LNCaP clone FGC (cell line): ENCODE measurements at regions not wholly inside any gene's neighbourhood (a gene's known extent, or its start where the extent isn't known, plus 50 kb on each side); places are given as distances from the start of the nearest gene placed in this dataset.
A peak's percentile ranks its signal among the peaks of the same experiment; 100 is the strongest.
"Not testable (repeated sequence)": the region's sequence is repeated elsewhere in the genome, so short reads cannot be mapped to it uniquely, and the experiment has no call there.

Experiments used
- DNase-seq: peaks from one replicate; pipeline ENCODE4 v3.0.0-alpha.2; 2011; ENCODE audit warnings: low read depth
- H3K4me3 ChIP-seq: 2 replicates; pipeline ENCODE4 v1.5.1; 2011; ENCODE audit warnings: mild to moderate bottlenecking, low read depth, low read length, control low read depth
- TF ChIP-seq, protein P1 (sequence below): IDR thresholded peaks from 2 replicates; pipeline ENCODE4 v1.5.1; 2012; ENCODE audit warnings: mild to moderate bottlenecking; ENCODE audit not compliant: control insufficient read depth, insufficient read depth; ENCODE audit errors: extremely low read depth

DNA sequence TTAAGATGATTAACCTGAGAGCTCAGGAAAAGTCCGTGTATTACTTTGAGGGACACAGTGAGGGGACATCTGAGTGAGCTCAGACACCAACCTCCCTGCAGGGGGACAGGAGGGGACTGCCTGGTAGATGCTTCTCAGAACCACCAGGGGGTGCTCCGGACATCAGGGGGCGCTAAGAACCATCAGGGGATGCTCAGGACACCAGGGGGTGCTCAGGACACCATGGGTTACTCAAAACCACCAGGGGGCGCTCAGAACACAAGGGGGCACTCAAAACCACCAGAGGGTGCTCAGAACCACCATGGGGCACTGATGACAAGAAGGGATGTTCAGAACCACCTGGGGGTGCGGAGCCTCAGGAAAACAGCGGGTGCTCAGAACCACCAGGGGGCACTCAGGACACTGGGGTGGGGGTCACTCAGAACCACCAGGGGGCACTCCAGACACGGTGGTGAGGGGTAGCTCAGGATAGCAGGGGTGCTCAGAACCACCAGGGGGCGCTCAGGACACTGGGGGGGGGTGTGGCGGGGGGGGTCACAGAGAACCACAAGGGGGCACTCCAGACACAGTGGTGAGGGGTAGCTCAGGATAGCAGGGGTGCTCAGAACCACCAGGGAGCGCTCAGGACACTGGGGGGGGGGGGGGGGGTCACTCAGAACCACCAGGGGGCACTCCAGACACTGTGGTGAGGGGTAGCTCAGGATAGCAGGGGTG is 165.3 kb downstream of the ZNF267 start:
- not testable (repeated sequence) for DNase-seq, H3K4me3 ChIP-seq
- TF ChIP-seq, protein P1, sequence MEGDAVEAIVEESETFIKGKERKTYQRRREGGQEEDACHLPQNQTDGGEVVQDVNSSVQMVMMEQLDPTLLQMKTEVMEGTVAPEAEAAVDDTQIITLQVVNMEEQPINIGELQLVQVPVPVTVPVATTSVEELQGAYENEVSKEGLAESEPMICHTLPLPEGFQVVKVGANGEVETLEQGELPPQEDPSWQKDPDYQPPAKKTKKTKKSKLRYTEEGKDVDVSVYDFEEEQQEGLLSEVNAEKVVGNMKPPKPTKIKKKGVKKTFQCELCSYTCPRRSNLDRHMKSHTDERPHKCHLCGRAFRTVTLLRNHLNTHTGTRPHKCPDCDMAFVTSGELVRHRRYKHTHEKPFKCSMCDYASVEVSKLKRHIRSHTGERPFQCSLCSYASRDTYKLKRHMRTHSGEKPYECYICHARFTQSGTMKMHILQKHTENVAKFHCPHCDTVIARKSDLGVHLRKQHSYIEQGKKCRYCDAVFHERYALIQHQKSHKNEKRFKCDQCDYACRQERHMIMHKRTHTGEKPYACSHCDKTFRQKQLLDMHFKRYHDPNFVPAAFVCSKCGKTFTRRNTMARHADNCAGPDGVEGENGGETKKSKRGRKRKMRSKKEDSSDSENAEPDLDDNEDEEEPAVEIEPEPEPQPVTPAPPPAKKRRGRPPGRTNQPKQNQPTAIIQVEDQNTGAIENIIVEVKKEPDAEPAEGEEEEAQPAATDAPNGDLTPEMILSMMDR, result peak; percentile 29

DNA sequence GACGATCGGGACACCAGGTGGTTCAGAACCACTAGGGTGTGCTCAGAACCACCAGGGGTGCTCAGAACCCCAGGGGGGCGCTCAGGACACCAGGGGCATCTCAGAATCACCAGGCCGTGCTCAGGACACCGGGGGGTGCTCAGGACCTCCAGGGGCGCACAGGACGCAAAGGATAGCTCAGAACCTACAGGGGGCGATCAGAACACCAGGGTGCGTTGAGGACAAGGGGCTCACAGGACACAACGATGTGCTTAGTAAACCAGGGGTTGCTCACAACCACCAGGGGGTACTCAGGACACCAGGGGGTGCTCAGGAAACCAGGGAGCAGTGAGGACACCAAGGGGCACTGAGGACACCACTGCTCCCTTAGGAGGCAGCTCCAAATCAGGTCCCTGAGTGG is 166.3 kb downstream of the ZNF267 start:
- not testable (repeated sequence) for H3K4me3 ChIP-seq, DNase-seq

DNA sequence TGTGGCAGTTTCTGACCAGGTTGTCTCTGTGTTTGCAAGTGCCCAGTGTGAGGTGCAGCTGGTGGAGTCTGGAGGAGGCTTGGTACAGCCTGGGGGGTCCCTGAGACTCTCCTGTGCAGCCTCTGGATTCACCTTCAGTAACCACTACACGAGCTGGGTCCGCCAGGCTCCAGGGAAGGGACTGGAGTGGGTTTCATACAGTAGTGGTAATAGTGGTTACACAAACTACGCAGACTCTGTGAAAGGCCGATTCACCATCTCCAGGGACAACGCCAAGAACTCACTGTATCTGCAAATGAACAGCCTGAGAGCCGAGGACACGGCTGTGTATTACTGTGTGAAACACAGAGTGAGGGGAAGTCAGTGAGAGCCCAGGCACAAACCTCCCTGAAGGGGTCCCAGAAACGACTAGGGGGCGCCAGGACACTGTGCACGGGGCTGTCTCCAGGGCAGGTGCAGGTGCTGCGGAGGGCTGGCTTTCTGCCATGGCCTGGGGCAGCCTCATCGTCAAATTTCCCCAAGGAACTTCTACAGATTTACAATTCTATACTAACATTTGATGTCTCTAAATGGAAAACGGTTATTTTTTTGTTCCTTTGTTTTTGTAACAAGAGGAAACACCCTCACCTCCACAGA is 187.0 kb upstream of the TP53TG3D start:
- TF ChIP-seq, protein P1, result peak; percentile 28; the same call in 1 of the 2 replicates
- not testable (repeated sequence) for H3K4me3 ChIP-seq, DNase-seq

DNA sequence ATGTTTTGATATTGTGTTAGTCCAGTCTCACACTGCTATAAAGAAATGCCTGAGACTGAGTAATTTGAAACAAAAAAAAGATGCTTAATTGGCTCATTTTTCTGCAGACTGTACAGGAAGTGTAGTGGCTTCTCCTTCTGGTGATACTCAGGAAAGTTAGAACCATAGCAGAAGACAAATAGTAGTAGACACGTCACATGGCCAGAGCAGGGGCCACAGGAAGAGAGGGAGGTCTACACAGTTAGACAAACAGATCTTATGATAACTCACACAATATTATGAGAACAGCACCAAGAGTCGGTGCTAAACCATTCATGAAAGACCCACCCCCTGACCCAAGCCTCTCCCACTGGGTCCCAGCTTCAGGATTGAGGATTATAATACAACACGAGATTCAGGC is 181.5 kb upstream of the TP53TG3D start:
- DNase-seq, H3K4me3 ChIP-seq: not testable (repeated sequence)

DNA sequence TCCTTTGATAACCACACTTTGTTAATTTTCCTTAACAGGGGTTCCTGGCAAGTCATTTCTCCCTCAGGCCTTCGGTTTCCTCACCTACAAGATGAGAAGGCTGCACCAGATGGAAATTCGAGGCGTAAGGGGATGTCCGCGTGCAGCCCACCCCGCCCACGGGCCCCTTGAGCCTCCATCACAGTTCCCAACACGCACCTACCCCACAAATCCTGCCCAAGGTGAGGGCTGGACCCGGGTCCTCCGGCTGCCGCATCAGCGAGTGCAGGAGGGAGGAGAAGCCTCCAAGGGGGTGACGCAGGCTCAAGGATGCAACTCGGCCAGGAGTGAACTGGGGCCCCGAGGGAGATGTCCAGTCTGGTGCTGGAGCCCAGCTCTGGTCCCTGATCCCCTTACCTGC is 169.2 kb upstream of the TP53TG3D start:
- H3K4me3 ChIP-seq, DNase-seq: not testable (repeated sequence)

DNA sequence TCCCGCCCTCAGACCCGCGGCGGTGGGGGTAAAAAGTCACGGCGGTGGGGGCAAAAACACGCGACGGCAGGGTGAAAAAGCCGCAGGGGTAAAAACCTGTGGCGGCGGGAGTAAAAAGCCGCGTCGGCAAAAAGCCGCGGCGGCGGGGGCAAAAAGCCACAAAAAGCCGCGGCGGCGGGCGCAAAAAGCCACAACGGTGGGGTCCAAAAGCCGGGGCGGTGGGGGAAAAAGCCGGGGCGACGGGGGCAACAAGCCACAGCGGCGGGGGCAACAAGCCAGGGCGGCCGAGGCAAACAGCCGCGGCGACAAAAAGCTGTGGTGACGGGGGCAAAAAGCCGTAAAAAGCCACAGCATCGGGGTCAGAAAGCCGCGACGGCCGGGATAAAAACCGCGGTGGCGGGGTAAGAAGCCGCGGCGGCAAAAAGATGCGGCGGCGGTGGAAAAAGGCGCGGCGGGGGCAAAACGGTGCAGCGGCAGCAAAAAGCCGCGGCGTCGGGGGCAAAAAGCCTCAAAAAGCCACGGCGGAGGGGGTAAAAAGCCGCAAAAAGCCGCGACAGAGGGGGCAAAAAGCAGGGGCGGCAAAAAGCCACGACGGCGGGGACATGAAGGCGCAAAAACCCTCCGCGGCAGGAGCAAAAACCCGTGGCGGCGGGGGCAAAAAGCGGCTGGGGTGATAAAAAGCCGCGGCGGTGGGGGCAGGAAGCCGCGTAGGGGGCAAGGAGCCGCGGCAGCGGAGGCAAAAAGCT is 168.3 kb upstream of the TP53TG3D start:
- H3K4me3 ChIP-seq, result peak overlapping the region; percentile 38
- DNase-seq, result not testable (repeated sequence)

DNA sequence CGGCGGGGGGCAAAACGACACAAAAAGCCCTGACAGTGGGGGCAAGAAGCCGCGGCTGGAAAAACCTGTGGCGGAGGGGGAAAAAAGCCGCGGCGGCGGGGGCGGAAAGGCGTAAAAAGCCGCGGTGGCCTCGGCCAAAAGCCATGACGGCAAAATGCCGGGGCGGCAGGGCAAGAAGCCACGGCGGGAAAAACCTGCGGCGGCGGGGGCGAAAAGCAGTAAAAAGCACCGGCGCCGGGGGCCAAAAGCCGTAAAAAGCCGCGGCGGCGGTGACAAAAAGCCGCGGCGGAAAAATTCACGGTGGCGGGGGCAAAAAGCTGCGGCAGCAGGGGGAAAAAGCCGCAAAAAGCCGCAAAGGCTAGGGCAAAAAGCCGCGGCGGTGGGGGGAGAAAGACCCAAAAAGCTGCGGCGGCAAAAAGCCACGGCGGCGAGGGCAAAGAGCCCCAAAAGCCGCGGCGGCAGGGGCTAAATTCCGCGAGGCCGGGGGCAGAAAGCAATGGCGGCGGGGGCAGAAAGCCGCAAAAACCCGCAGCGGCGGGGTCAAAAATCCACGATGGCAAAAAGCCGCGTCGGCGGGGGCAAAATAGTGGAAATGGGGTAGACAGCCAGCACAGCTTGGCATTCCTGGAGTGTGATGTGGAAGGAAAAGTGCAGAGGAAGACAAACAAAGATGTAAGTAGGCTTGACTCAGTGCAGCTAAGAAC is 167.5 kb upstream of the TP53TG3D start:
- DNase-seq, result not testable (repeated sequence)
- peak overlapping the region; percentile 38 for H3K4me3 ChIP-seq

DNA sequence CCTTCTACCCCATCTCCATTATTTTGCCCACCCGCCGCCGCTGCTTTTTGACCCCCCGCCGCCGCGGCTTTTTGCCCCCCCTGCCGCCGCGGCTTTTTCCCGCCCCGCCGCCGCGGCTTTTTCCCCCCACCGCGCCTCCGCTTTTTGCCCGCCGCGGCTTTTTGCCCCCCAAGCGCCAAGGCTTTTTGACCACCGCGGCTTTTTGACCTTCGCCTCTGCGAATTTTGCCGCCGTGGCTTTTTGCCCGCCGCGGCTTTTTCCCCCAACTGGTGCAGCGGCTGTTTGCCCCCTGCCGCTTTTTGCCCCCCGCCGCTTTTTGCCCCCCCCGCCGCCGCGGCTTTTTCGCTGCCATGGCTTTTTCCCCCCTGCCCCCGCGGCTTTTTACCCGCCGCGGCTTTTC is 137.5 kb upstream of the TP53TG3D start:
- not testable (repeated sequence) for DNase-seq
- H3K4me3 ChIP-seq, result peak overlapping the region; percentile 53; the same call in 1 of the 2 replicates

DNA sequence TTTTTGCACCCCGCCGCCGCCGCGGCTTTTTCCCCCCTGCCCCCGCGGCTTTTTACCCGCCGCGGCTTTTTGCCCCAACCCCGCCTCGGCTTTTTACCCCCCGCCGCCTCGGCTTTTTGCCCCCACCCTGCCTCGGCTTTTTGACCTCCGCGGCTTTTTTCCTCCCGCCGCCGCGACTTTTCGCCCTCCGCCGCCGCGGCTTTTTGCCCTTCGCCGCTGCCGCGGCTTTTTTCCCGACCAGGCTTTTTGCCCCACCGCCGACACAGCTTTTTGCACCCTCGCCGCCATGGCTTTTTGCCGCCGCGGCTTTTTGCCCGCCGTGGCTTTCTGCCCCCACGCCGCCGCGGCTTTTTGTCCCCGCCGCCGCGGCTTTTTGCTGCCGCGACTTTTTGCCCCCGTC is 137.0 kb upstream of the TP53TG3D start:
- TF ChIP-seq, protein P1, result no peak
- peak overlapping the region; percentile 53 for H3K4me3 ChIP-seq
- DNase-seq, result no peak

DNA sequence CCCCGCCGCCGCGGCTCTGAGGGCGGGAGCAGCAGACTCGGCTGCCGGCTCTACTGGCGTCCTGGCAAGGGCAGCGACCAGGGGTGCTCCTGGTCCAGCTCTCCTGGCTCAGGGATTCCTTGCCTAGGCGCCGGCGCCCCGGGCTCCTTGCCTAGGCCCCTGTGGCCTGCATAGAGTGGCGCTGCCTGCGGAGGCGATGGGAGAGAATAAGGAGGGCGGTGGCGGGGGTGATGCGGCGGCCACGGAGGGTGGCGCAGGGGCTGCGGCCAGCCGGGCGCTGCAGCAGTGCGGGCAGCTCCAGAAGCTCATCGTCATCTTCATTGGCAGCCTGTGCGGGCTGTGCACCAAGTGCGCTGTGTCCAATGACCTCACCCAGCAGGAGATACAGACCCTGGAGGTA is 136.6 kb upstream of the TP53TG3D start:
- peak overlapping the region; percentile 53 for H3K4me3 ChIP-seq
- not testable (repeated sequence) for DNase-seq

DNA sequence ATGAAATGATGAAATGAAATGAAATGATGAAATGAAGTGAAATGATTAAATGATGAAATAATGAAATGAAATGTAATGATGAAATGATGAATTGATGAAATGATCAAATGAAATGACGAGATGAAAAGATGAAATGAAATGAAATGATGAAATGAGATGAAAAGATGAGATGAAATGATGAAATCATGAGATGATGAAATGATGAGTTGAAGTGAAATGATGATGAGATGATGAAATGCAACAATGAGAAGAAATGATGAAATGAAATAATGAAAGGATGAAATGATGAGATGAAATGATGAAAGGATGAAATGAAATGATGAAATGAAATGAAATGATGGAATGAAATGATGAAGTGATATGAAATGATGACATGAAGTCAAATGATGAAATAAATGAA is 132.7 kb upstream of the TP53TG3D start:
- not testable (repeated sequence) for DNase-seq, H3K4me3 ChIP-seq

DNA sequence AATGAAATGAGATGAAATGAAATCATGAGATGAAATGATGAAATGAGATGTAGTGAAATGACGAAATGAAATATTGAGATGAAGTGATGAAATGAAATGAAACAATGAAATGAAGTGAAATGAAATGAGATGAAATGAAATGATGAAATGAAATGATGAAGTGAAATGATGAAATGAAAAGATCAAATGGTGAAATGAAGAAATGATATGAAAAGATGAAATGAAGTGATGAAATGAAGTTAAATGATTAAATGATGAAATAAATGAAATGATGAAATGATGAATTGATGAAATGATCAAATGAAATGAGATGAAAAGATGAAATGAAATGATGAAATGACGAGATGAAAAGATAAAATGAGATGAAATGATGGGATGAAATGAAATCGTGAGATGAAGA is 132.3 kb upstream of the TP53TG3D start:
- not testable (repeated sequence) for DNase-seq, H3K4me3 ChIP-seq

DNA sequence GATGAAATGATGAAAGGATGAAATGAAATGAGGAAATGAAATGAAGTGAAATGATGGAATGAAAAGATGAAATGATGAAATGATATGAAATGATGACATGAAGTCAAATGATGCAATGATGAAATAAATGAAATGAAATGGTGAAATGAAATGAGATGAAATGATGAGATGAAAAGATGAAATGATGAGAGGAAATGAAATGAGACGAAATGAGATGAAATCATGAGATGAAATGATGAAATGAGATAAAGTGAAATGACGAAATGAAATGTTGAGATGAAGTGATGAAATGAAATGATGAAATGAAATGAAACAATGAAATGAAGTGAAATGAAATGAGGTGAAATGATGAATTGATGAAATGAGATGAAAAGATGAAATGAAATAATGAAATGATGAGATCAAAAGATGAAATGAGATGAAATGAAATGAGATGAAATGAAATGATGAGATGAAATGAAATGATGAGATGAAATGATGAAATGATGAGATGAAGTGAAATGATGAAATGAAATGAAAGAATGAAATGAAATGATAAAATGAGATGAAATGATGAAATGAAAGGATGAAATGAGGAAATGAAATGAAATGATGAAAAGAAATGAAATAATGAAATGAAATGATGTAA is 131.7 kb upstream of the TP53TG3D start:
- not testable (repeated sequence) for H3K4me3 ChIP-seq, DNase-seq

DNA sequence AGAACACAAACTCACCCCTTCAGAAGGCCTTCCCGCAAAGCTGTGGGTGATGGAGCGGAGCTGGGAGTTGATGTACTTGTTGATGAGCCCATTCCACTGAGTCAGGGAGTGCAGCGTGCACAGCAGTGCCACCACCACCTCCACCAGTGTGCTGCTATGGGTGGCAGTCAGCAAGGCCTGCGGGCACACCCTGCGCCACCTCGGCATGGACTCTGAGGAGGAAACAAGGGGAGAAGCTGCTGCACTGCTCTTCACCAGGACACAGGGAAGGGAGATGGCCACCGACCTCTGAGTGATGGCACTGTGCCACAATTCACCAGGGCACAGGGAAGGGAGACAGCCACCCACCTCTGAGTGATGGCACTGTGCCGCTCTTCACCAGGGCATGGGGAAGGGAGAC is 100.7 kb upstream of the TP53TG3D start:
- DNase-seq, H3K4me3 ChIP-seq: not testable (repeated sequence)
